ENCODE measurements at regions not wholly inside any gene's neighbourhood (a gene's known extent, or its start where the extent isn't known, plus 50 kb on each side); places are given as distances from the start of the nearest gene placed in this dataset.

DNA sequence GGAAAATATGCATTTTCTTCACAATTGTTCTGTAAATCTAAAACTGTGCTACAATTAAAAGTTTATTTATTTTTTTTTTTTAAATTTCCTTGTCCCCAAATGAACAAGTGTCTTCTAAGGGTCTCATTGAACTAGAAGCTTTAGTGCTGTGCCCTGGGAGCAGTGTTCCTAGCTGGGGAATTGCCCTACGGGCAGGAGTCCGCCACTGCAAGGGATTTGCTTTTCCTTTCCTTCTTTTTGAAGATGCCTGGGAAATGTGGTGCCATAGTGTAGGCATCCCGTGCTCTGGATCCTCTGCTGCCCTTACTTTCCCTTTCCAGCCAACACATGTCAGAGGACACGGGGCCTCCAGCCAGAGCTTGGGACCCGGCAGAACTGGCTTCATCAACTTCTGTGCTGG, 177.1 kb upstream of the CTBP2 start:
- CTCF ChIA-PET = interaction anchor here (0.7 kb wide), 1 partner anchor 1298 kb away, joined by 4 read pairs; no protein-coding TSS in a partner anchor

DNA sequence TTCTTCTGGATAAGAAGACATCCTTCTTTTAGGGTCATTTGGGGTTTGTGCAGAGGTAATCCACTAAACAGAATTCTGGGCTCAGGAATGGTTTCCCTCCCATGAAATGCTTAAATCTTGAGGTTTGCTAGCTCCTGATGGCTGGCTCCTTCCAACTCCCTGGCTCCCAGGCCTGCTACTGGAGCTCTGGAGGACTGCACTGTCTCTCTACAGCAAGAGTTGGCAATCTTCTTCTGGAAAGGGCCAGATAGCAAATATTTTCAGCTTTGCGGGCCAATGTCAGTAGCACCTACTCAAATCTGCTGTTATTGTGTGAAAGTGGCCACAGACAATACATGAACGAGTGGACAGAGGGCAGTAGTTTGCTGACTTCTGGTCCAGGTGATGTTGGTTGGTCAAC, 174.2 kb upstream of the CTBP2 start:
- H3K9me3 Mint-ChIP-seq (ENCODE audit: unreplicated experiment) = no peaks in the 10 kb centered on the region
- BruUV-seq (replicated peaks) = no TSS peak
- Histone ChIP-seq H3K27me3 (replicated peaks; ENCODE audit: control insufficient read depth, insufficient read depth, low read length) (no peaks in the 10 kb centered on the region), H3K36me3 (ENCODE audit: control insufficient read depth, insufficient read depth, low read length) (no peaks in the 10 kb centered on the region), H3K4me3 (ENCODE audit: low read depth, low read length) (no peak overlapping the region), H3K9me3 (no peaks in the 10 kb centered on the region), H3K4me1 (no peaks in the 10 kb centered on the region)
- TF ChIP-seq, protein P1, sequence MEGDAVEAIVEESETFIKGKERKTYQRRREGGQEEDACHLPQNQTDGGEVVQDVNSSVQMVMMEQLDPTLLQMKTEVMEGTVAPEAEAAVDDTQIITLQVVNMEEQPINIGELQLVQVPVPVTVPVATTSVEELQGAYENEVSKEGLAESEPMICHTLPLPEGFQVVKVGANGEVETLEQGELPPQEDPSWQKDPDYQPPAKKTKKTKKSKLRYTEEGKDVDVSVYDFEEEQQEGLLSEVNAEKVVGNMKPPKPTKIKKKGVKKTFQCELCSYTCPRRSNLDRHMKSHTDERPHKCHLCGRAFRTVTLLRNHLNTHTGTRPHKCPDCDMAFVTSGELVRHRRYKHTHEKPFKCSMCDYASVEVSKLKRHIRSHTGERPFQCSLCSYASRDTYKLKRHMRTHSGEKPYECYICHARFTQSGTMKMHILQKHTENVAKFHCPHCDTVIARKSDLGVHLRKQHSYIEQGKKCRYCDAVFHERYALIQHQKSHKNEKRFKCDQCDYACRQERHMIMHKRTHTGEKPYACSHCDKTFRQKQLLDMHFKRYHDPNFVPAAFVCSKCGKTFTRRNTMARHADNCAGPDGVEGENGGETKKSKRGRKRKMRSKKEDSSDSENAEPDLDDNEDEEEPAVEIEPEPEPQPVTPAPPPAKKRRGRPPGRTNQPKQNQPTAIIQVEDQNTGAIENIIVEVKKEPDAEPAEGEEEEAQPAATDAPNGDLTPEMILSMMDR (IDR thresholded peaks at IDR 0.05; ENCODE audit: insufficient read depth in 1 of 2, low read depth in 1 of 2, low read length in 1 of 2, severe bottlenecking in 1 of 2, unreplicated experiment in 1 of 2) = no peak
- CTCF ChIA-PET = no interaction called here
- no peaks in the 10 kb centered on the region for H3K27me3 Mint-ChIP-seq (ENCODE audit: insufficient read depth, unreplicated experiment)
- no peaks in the 10 kb centered on the region for H3K4me1 Mint-ChIP-seq (ENCODE audit: low read depth, unreplicated experiment)
- H3K4me3 Mint-ChIP-seq (ENCODE audit: unreplicated experiment) = no peak overlapping the region
- no peaks in the 10 kb centered on the region for H3K36me3 Mint-ChIP-seq (ENCODE audit: insufficient read depth, unreplicated experiment)
- no peak for DNase-seq
- intact Hi-C loops (cut with micrococcal nuclease; ENCODE audit: unreplicated experiment) = no loop called here
- POLR2A ChIA-PET = no interaction called here
- H3K27ac Mint-ChIP-seq (ENCODE audit: unreplicated experiment) = no peak overlapping the region

More for the DNA sequence above, 177.1 kb upstream of the CTBP2 start:
- Mint-ChIP-seq H3K4me1 (ENCODE audit: low read depth, unreplicated experiment) (no peaks in the 10 kb centered on the region), H3K27ac (ENCODE audit: unreplicated experiment) (no peak overlapping the region), H3K36me3 (ENCODE audit: insufficient read depth, unreplicated experiment) (no peaks in the 10 kb centered on the region), H3K4me3 (ENCODE audit: unreplicated experiment) (no peak overlapping the region), H3K9me3 (ENCODE audit: unreplicated experiment) (no peaks in the 10 kb centered on the region), H3K27me3 (ENCODE audit: insufficient read depth, unreplicated experiment) (no peaks in the 10 kb centered on the region)
- intact Hi-C loops (cut with micrococcal nuclease; ENCODE audit: unreplicated experiment) = no loop called here
- no peaks in the 10 kb centered on the region for H3K27me3 ChIP-seq (replicated peaks; ENCODE audit: control insufficient read depth, insufficient read depth, low read length)
- no peak overlapping the region for H3K4me3 ChIP-seq (ENCODE audit: low read depth, low read length)
- DNase-seq = no peak
- POLR2A ChIA-PET = no interaction called here
- no TSS peak for BruUV-seq (replicated peaks)
- H3K4me1 ChIP-seq = no peaks in the 10 kb centered on the region
- no peaks in the 10 kb centered on the region for H3K9me3 ChIP-seq
- H3K36me3 ChIP-seq (ENCODE audit: control insufficient read depth, insufficient read depth, low read length) = no peaks in the 10 kb centered on the region
- TF ChIP-seq, protein P1 (IDR thresholded peaks at IDR 0.05; ENCODE audit: insufficient read depth in 1 of 2, low read depth in 1 of 2, low read length in 1 of 2, severe bottlenecking in 1 of 2, unreplicated experiment in 1 of 2) = peak in 1 of 2 experiments; percentile 20

DNA sequence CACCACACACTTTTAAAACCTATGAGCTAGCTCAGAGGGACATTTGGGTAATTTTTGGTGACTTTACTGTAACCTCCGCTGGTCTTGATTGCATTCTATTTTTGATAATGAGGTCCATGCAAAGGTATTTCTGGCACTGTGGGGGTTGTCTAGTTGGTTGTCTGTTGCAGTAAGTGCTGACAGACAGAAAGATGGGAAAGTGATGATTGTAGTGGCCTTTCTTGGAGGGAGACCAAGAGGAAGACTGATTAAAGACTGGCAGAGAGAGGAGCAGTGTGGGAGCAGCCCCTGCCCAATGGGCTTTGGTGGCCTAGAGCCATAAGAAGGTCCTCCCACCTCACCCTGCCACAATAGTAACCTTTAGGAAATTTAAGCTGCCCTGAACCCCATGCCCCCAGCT, 173.4 kb upstream of the CTBP2 start:
- no peak for DNase-seq
- Histone ChIP-seq H3K4me3 (ENCODE audit: low read depth, low read length) (no peak overlapping the region), H3K9me3 (no peaks in the 10 kb centered on the region), H3K36me3 (ENCODE audit: control insufficient read depth, insufficient read depth, low read length) (no peaks in the 10 kb centered on the region), H3K27me3 (replicated peaks; ENCODE audit: control insufficient read depth, insufficient read depth, low read length) (no peaks in the 10 kb centered on the region), H3K4me1 (no peaks in the 10 kb centered on the region)
- no TSS peak for BruUV-seq (replicated peaks)
- Mint-ChIP-seq H3K4me3 (ENCODE audit: unreplicated experiment) (no peak overlapping the region), H3K36me3 (ENCODE audit: insufficient read depth, unreplicated experiment) (no peaks in the 10 kb centered on the region), H3K27me3 (ENCODE audit: insufficient read depth, unreplicated experiment) (no peaks in the 10 kb centered on the region), H3K9me3 (ENCODE audit: unreplicated experiment) (no peaks in the 10 kb centered on the region), H3K4me1 (ENCODE audit: low read depth, unreplicated experiment) (no peaks in the 10 kb centered on the region), H3K27ac (ENCODE audit: unreplicated experiment) (no peak overlapping the region)
- POLR2A ChIA-PET = no interaction called here
- CTCF ChIA-PET = no interaction called here
- TF ChIP-seq, protein P1 (IDR thresholded peaks at IDR 0.05; ENCODE audit: insufficient read depth in 1 of 2, low read depth in 1 of 2, low read length in 1 of 2, severe bottlenecking in 1 of 2, unreplicated experiment in 1 of 2) = no peak
- intact Hi-C loops (cut with micrococcal nuclease; ENCODE audit: unreplicated experiment) = no loop called here
